ENCODE measurements at regions not wholly inside any gene's neighbourhood (a gene's known extent, or its start where the extent isn't known, plus 50 kb on each side); places are given as distances from the start of the nearest gene placed in this dataset.
"Not testable (repeated sequence)": the region's sequence is repeated elsewhere in the genome, so short reads cannot be mapped to it uniquely, and the experiment has no call there.

GRCh38 chrX:3509934-3510333 is 163.5 kb upstream of the MXRA5 start:
- DNase-seq = no peak

GRCh38 chrX:3504916-3505315 is 158.5 kb upstream of the MXRA5 start:
- no peak for DNase-seq

- no peak for DNase-seq
Observed at GRCh38 chrX:3501833-3502535, 155.5 kb upstream of the MXRA5 start.

GRCh38 chrX:3495836-3496769 is 149.7 kb upstream of the MXRA5 start:
- DNase-seq = not testable (repeated sequence)

- no peak for DNase-seq
Observed at GRCh38 chrX:3493605-3494004, 147.2 kb upstream of the MXRA5 start.

GRCh38 chrX:3485727-3486126 is 139.3 kb upstream of the MXRA5 start:
- DNase-seq = no peak

- DNase-seq = no peak
Observed at GRCh38 chrX:3479026-3479425, 132.6 kb upstream of the MXRA5 start.

GRCh38 chrX:3476973-3477372 is 130.5 kb upstream of the MXRA5 start:
- DNase-seq = no peak

- DNase-seq = not testable (repeated sequence)
Observed at GRCh38 chrX:3470211-3470679, 123.8 kb upstream of the MXRA5 start.

- DNase-seq = no peak
Observed at GRCh38 chrX:3468031-3468430, 121.6 kb upstream of the MXRA5 start.

- DNase-seq = no peak
Observed at GRCh38 chrX:3465017-3465416, 118.6 kb upstream of the MXRA5 start.

- DNase-seq = no peak
Observed at GRCh38 chrX:3462166-3462508, 115.7 kb upstream of the MXRA5 start.

- DNase-seq = no peak
Observed at GRCh38 chrX:3461397-3462165, 115.1 kb upstream of the MXRA5 start.

GRCh38 chrX:3455796-3456195 is 109.3 kb upstream of the MXRA5 start:
- DNase-seq = no peak

GRCh38 chrX:3451571-3451970 is 105.1 kb upstream of the MXRA5 start:
- no peak for DNase-seq

GRCh38 chrX:3450881-3451570 is 104.6 kb upstream of the MXRA5 start:
- no peak for DNase-seq

- no peak for DNase-seq
Observed at GRCh38 chrX:3449287-3449686, 102.8 kb upstream of the MXRA5 start.

- DNase-seq = no peak
Observed at GRCh38 chrX:3448563-3448962, 102.1 kb upstream of the MXRA5 start.

GRCh38 chrX:3445806-3446490 is 99.5 kb upstream of the MXRA5 start:
- DNase-seq = no peak

GRCh38 chrX:3443184-3443583 is 96.7 kb upstream of the MXRA5 start:
- DNase-seq = no peak

- DNase-seq = no peak
Observed at GRCh38 chrX:3442691-3443090, 96.2 kb upstream of the MXRA5 start.
